ENCODE measurements at regions not wholly inside any gene's neighbourhood (a gene's known extent, or its start where the extent isn't known, plus 50 kb on each side); places are given as distances from the start of the nearest gene placed in this dataset.

DNA sequence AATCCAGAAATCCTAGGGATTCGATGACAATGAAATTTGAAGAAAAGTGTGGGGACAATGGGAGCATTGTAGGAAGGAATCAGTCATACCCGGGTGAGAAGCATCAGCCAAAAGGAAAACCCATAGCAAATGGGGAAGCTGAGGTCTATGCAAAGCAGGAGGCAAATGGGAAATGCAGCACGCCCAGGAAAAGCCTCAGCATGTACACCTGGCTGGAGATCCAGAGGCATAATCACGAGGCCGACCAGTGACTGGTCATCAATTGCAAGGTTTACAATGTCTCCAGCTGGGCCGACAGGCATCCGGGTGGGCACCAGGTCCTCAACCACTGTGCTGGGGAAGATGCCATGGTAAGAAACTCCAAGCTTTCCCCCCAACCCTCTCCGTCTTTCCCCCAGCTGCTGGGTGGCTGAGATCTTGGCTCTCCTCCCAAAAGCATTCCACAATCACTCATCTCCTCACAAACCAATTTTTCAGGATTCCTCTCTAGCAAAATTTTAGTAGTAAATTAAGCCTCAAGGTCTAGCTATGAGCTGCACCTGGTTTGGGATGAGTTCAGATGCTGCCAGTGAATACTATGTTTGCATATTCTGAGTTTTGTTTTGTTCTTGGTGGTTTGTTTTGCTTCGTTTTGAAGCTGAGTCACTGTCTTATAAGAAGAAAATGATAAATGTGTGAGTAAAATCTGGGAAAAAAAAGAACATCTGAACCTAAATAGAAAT lies 98.0 kb upstream of the OR5AK2 start:
- Histone ChIP-seq H3K27ac (no peak overlapping the region), H3K36me3 (no peaks in the 10 kb centered on the region), H3K9me3 (ENCODE audit: low read depth) (no peaks in the 10 kb centered on the region), H3K4me1 (ENCODE audit: low read depth) (no peaks in the 10 kb centered on the region), H3K27me3 (no peaks in the 10 kb centered on the region), H3K4me3 (no peak overlapping the region)
- no peak for TF ChIP-seq CTCF (IDR thresholded peaks at IDR 0.05; ENCODE audit: low read depth, low read length)
- no peak for DNase-seq (ENCODE audit: low read depth in 1 of 2, low spot score in 1 of 2)

DNA sequence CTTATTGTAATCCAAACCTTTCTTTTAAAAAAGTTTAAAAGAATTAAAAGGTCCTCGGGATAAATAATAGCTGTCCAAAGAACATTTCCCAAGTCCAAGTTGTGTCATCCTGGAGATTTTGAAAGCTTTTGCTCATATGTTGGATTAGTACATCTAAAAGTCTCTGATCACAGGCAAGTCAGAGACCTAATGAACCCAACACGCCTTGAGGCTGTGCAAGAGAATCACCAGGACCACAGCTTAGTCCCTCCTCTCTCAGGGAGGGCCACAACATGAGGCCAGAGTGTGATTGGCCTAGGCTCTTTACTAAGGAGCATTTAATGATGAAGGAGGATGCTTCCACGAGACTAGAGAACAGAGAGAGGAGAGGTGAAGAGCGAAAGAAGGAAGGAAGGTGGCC lies 98.7 kb upstream of the OR5AK2 start:
- DNase-seq (ENCODE audit: low read depth in 1 of 2, low spot score in 1 of 2) = no peak
- peaks cover 6% of the 10 kb centered on the region for H3K4me1 ChIP-seq (ENCODE audit: low read depth)
- no peak overlapping the region for H3K4me3 ChIP-seq
- TF ChIP-seq CTCF (IDR thresholded peaks at IDR 0.05; ENCODE audit: low read depth, low read length) = no peak
- H3K27me3 ChIP-seq = no peaks in the 10 kb centered on the region
- no peak overlapping the region for H3K27ac ChIP-seq
- no peaks in the 10 kb centered on the region for H3K36me3 ChIP-seq
- no peaks in the 10 kb centered on the region for H3K9me3 ChIP-seq (ENCODE audit: low read depth)

- no peaks in the 10 kb centered on the region for H3K36me3 ChIP-seq
- DNase-seq (ENCODE audit: low read depth in 1 of 2, low spot score in 1 of 2) = no peak
- H3K4me3 ChIP-seq = no peak overlapping the region
- peaks cover 7% of the 10 kb centered on the region for H3K4me1 ChIP-seq (ENCODE audit: low read depth)
- no peaks in the 10 kb centered on the region for H3K27me3 ChIP-seq
- no peak for TF ChIP-seq CTCF (IDR thresholded peaks at IDR 0.05; ENCODE audit: low read depth, low read length)
- H3K9me3 ChIP-seq (ENCODE audit: low read depth) = no peaks in the 10 kb centered on the region
- no peak overlapping the region for H3K27ac ChIP-seq
Measured at GRCh38 chr11:56887940-56888339, 100.8 kb upstream of the OR5AK2 start.

DNA sequence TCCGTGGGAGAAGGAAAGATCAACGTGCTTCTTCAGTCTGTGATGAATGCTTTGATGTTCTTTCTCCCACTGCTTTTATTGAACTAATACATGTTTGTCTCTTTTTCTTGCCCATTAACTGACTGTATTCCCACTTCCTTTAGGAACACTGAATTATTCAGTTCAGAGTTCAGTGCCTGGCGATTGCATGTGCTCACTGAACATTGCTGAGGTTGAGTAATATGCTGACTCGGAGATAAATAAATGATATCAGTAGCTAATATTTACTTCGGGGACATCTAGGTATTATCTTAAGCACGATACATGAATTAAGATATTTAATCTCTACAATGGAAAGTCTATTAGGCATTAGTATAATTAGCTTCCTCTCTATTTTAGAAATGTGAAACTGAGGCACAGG lies 102.3 kb upstream of the OR5AK2 start:
- Histone ChIP-seq H3K36me3 (no peaks in the 10 kb centered on the region), H3K9me3 (ENCODE audit: low read depth) (no peaks in the 10 kb centered on the region), H3K27me3 (no peaks in the 10 kb centered on the region), H3K4me3 (no peak overlapping the region), H3K4me1 (ENCODE audit: low read depth) (peaks cover 14% of the 10 kb centered on the region), H3K27ac (no peak overlapping the region)
- DNase-seq (ENCODE audit: low read depth in 1 of 2, low spot score in 1 of 2) = no peak
- TF ChIP-seq CTCF (IDR thresholded peaks at IDR 0.05; ENCODE audit: low read depth, low read length) = no peak

DNA sequence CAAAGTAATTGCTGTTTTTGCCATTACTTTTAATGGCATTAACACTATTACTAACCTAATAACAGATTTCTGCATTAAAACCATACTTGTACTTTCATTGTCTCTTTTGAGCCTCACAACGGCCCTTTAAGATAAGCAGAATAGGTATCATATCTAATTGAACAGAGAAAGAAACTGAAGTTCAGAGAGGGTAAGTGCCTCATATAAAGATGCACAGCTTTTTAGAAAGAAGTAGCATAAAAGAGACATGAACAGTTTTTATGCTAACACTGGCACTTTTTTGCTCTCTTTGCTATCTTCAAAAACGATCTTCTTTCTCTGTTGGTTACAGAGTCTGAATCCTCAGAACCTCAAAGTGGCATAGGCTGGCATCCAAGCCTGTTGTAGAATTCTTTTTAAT lies 102.9 kb upstream of the OR5AK2 start:
- Histone ChIP-seq H3K4me1 (ENCODE audit: low read depth) (peaks cover 17% of the 10 kb centered on the region), H3K36me3 (no peaks in the 10 kb centered on the region), H3K4me3 (no peak overlapping the region), H3K27me3 (no peaks in the 10 kb centered on the region), H3K9me3 (ENCODE audit: low read depth) (no peaks in the 10 kb centered on the region), H3K27ac (peak overlapping the region; percentile 83)
- no peak for DNase-seq (ENCODE audit: low read depth in 1 of 2, low spot score in 1 of 2)
- TF ChIP-seq CTCF (IDR thresholded peaks at IDR 0.05; ENCODE audit: low read depth, low read length) = no peak
